Keratinocyte (primary cell): ENCODE measurements at regions not wholly inside any gene's neighbourhood (a gene's known extent, or its start where the extent isn't known, plus 50 kb on each side); places are given as distances from the start of the nearest gene placed in this dataset.

Source experiments
- DNase-seq: peaks from one replicate; pipeline ENCODE4 v3.0.0-alpha.2; 2011; ENCODE audit warnings: low read depth, missing footprints, low spot score
- FAIRE-seq: peaks from 2 replicates; lab custom pipeline; 2011; peaks lifted over from hg19 to GRCh38; lab: Jason Lieb, UNC
- H2AFZ ChIP-seq: 2 replicates; pipeline ENCODE4 v1.6.0; 2012; ENCODE audit warnings: low read length, control low read depth, inconsistent platforms; ENCODE audit not compliant: control insufficient read depth
- H3K27ac ChIP-seq: 2 replicates; pipeline ENCODE4 v1.5.1; 2011; ENCODE audit warnings: low read length; ENCODE audit not compliant: control insufficient read depth, insufficient read depth
- H3K27me3 ChIP-seq: 3 replicates; pipeline ENCODE4 v1.6.0; 2011; ENCODE audit warnings: low read length; ENCODE audit not compliant: control insufficient read depth, insufficient read depth; ENCODE audit errors: extremely low read depth
- H3K36me3 ChIP-seq, 2 experiments: 2 replicates in 1 of 2; 3 replicates in 1 of 2; pipeline ENCODE4 v1.5.1; 2011; ENCODE audit warnings: low read length in 2 of 2, mild to moderate bottlenecking in 1 of 2; ENCODE audit not compliant: control insufficient read depth in 2 of 2, insufficient read depth in 2 of 2; ENCODE audit errors: extremely low read depth in 1 of 2
- H3K4me1 ChIP-seq: 3 replicates; pipeline ENCODE4 v1.5.1; 2011; ENCODE audit warnings: low read length; ENCODE audit not compliant: control insufficient read depth, insufficient read depth; ENCODE audit errors: extremely low read depth
- H3K4me2 ChIP-seq: 3 replicates; pipeline ENCODE4 v1.6.0; 2011; ENCODE audit warnings: low read depth, low read length; ENCODE audit not compliant: control insufficient read depth, insufficient read depth; ENCODE audit errors: extremely low read depth
- H3K4me3 ChIP-seq, 3 experiments: fragments of 200-600 bp in 1 of 3; sonication (generic) in 1 of 3; 2 replicates in 2 of 3; 3 replicates in 1 of 3; pipeline ENCODE4 v1.5.1; 2011 to 2016; ENCODE audit warnings: low read length in 3 of 3, mild to moderate bottlenecking in 3 of 3, control low read depth in 2 of 3, inconsistent platforms in 1 of 3, low read depth in 1 of 3, mixed read lengths in 1 of 3, mixed run types in 1 of 3, moderate library complexity in 1 of 3; ENCODE audit not compliant: control insufficient read depth in 2 of 3, insufficient read depth in 2 of 3; ENCODE audit errors: extremely low read depth in 1 of 3
- H3K79me2 ChIP-seq: 2 replicates; pipeline ENCODE4 v1.6.0; 2012; ENCODE audit warnings: low read length; ENCODE audit not compliant: control insufficient read depth, insufficient read depth
- H3K9ac ChIP-seq: 3 replicates; pipeline ENCODE4 v1.6.0; 2011; ENCODE audit warnings: low read length; ENCODE audit not compliant: control insufficient read depth, insufficient read depth; ENCODE audit errors: extremely low read depth
- H3K9me1 ChIP-seq: 3 replicates; pipeline ENCODE4 v1.6.0; 2011; ENCODE audit warnings: low read length; ENCODE audit not compliant: control insufficient read depth, insufficient read depth; ENCODE audit errors: extremely low read depth
- H3K9me3 ChIP-seq: 2 replicates; pipeline ENCODE4 v1.5.1; 2012; ENCODE audit warnings: low read depth, low read length; ENCODE audit not compliant: control insufficient read depth
- H4K20me1 ChIP-seq: 3 replicates; pipeline ENCODE4 v1.6.0; 2011; ENCODE audit warnings: low read length; ENCODE audit not compliant: control insufficient read depth, insufficient read depth; ENCODE audit errors: extremely low read depth
- CTCF ChIP-seq, 3 experiments: IDR thresholded peaks in 1 of 3; conservative IDR thresholded peaks in 1 of 3; optimal IDR thresholded peaks in 1 of 3; 2 replicates in 2 of 3; 3 replicates in 1 of 3; pipeline versions ENCODE3 to v1.5.1; 2011; ENCODE audit warnings: low read length in 3 of 3, mild to moderate bottlenecking in 3 of 3, moderate library complexity in 2 of 3, control low read depth in 1 of 3, inconsistent platforms in 1 of 3; ENCODE audit not compliant: insufficient read depth in 2 of 3; ENCODE audit errors: extremely low read depth in 1 of 3
- EZH2 ChIP-seq: IDR thresholded peaks from one replicate; pipeline ENCODE4 v1.6.1; 2012; ENCODE audit warnings: inconsistent platforms, mild to moderate bottlenecking, low read length, moderate library complexity
- dilution Hi-C: fragments of 300-500 bp; cut with MboI; formaldehyde crosslinking; loops from one replicate; pipeline ENCODE4 v1.7.0; 2020; ENCODE audit warnings: low sequenced_read_pairs; ENCODE audit not compliant: extremely low pct_ligation_motif_present

GRCh38 chr15:38670128-38671005 is 105.8 kb upstream of the RASGRP1 start:
- DNase-seq (no peak), FAIRE-seq (no peak)
- dilution Hi-C loops: no loop called here
- TF ChIP-seq EZH2 (no peak), CTCF (optimal IDR thresholded peaks at IDR 0.05 in 1 of 3, IDR thresholded peaks at IDR 0.05 in 1 of 3, conservative IDR thresholded peaks at IDR 0.05 in 1 of 3; ENCODE audit: extremely low read depth in 1 of 3, insufficient read depth in 2 of 3, low read length in 3 of 3) (no peak)
- no peaks in the 10 kb centered on the region for H3K9me1 ChIP-seq
- H3K9me3 ChIP-seq: no peaks in the 10 kb centered on the region
- no peak overlapping the region for H3K27ac ChIP-seq
- no peaks in the 10 kb centered on the region for H3K79me2 ChIP-seq
- H3K36me3 ChIP-seq: no peaks in the 10 kb centered on the region
- H3K4me1 ChIP-seq: no peaks in the 10 kb centered on the region
- H3K27me3 ChIP-seq: peaks cover 2% of the 10 kb centered on the region
- no peak overlapping the region for H3K4me3 ChIP-seq
- H3K9ac ChIP-seq: no peak overlapping the region
- H2AFZ ChIP-seq: no peak overlapping the region
- H4K20me1 ChIP-seq: no peaks in the 10 kb centered on the region
- H3K4me2 ChIP-seq: no peak overlapping the region

DNA sequence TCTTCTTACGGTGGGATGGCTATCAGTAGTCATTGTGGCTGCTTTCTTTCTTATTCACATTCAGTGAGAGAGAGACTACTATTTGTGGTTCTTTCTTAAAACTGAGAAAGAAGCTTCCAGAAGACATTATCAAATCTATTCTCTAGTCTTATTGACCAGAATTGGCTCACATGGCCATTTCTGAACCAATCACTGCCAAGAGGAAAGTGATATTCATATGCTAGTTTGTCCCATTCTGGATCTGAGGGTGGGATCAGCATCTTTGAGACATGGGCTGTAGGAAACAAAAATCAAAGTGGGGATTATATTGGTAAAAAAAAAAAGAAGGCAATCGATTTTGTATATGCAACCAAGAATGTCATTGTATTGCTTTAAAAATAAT is 106.4 kb upstream of the RASGRP1 start:
- Histone ChIP-seq H2AFZ (no peak overlapping the region), H3K9me1 (no peaks in the 10 kb centered on the region), H3K4me2 (no peak overlapping the region), H3K27me3 (peaks cover 2% of the 10 kb centered on the region), H3K4me1 (no peaks in the 10 kb centered on the region), H3K27ac (no peak overlapping the region), H3K4me3 (no peak overlapping the region), H4K20me1 (no peaks in the 10 kb centered on the region), H3K9ac (no peak overlapping the region), H3K79me2 (no peaks in the 10 kb centered on the region), H3K9me3 (no peaks in the 10 kb centered on the region), H3K36me3 (no peaks in the 10 kb centered on the region)
- DNase-seq (no peak), FAIRE-seq (no peak)
- no peak for TF ChIP-seq CTCF (optimal IDR thresholded peaks at IDR 0.05 in 1 of 3, IDR thresholded peaks at IDR 0.05 in 1 of 3, conservative IDR thresholded peaks at IDR 0.05 in 1 of 3; ENCODE audit: extremely low read depth in 1 of 3, insufficient read depth in 2 of 3, low read length in 3 of 3)
- TF ChIP-seq EZH2: no peak
- dilution Hi-C loops: no loop called here
